ENCODE measurements at regions not wholly inside any gene's neighbourhood (a gene's known extent, or its start where the extent isn't known, plus 50 kb on each side); places are given as distances from the start of the nearest gene placed in this dataset.

DNA sequence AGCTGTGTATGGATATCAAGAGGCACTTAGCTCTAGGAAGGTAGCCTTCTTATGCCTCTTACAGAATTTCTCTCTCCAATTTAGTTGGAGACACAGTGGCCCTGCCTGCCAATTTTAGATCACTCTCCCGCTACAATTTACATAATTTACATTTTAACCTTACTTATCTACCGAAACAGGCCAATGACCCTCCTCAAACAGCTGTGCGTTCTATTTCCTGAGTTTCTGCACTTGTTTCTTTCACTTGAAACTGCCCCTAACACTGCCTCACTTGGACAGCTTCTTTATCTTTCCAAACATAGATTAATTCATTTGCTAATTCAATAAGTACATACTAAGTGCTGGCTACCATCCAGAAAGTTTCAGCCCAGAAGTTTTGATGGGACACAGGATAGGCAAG, 52.9 kb upstream of the HDDC2 start:
- DNase-seq (ENCODE audit: low read depth) = no peak
- no peak overlapping the region for H3K4me3 ChIP-seq (ENCODE audit: low read depth, low read length)
- no peak for TF ChIP-seq CTCF (IDR thresholded peaks at IDR 0.05; ENCODE audit: control insufficient read depth, extremely low read depth, insufficient read depth)

DNA sequence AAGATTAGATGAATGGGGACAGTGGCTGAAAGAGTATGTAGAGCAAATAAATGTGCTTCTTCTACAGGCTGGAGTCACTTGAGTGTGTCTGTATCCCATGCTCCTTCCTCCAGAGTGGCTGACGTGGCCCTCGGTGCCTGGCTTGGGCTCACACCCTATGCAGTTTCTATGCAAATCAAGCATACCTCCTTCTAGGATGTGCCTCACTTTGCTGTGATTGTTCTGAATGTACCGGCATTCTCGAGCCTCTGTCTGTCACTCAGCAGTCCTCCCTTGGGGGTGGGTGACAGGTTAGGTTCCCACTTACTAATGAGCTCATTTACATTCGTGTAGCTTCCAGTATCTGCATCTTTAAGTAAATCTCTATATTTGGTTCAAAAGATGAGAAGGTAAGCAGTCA, 55.1 kb upstream of the HDDC2 start:
- no peak for DNase-seq (ENCODE audit: low read depth)
- TF ChIP-seq CTCF (IDR thresholded peaks at IDR 0.05; ENCODE audit: control insufficient read depth, extremely low read depth, insufficient read depth) = no peak
- H3K4me3 ChIP-seq (ENCODE audit: low read depth, low read length) = no peak overlapping the region

- TF ChIP-seq CTCF (IDR thresholded peaks at IDR 0.05; ENCODE audit: control insufficient read depth, extremely low read depth, insufficient read depth) = no peak
Observed at GRCh38 chr6:125357515-125358256, 55.9 kb upstream of the HDDC2 start.

DNA sequence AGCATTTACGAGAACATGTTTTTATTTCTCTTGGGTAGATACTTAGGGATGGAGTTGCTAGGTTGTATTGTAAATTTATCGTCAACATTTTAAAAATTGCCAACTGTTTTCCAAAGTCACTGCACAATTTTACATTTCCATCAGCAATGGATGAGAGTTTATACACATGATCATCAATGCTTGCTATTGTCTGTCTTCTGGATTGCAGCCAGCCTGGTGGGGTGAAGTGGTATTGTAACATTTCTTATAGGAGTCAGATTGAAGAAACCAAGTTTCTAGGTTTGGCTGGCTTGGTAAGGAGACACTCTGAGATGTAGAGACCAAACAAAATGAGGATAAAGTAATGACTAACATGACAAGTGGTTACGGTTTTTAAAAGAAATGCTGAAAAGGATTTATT, 57.1 kb upstream of the HDDC2 start:
- no peak for DNase-seq (ENCODE audit: low read depth)
- no peak overlapping the region for H3K4me3 ChIP-seq (ENCODE audit: low read depth, low read length)
- TF ChIP-seq CTCF (IDR thresholded peaks at IDR 0.05; ENCODE audit: control insufficient read depth, extremely low read depth, insufficient read depth) = no peak

More at GRCh38 chr6:125357515-125358256, 55.9 kb upstream of the HDDC2 start:
- no peak overlapping the region for H3K4me3 ChIP-seq (ENCODE audit: low read depth, low read length)
- no peak for DNase-seq (ENCODE audit: low read depth)

DNA sequence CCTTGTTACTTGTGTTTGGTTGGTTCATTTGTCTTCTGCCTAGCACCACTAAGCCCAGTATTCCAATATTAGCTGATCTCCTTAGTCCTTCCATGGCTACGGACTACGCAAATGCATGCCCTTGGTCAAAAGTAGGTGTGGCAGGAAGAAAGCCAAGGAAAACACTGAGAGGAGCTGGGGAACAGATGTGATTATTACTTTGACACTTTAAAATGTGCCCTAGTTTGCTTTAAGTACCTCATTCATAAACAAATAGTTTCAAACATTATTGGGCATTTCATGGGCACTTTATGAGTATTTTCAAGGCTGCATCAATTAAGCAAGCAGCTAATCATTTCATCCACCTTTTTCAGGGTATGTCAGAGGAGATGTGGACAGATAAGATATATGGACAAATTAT, 60.1 kb upstream of the HDDC2 start:
- no peak overlapping the region for H3K4me3 ChIP-seq (ENCODE audit: low read depth, low read length)
- TF ChIP-seq CTCF (IDR thresholded peaks at IDR 0.05; ENCODE audit: control insufficient read depth, extremely low read depth, insufficient read depth) = no peak
- DNase-seq (ENCODE audit: low read depth) = no peak

DNA sequence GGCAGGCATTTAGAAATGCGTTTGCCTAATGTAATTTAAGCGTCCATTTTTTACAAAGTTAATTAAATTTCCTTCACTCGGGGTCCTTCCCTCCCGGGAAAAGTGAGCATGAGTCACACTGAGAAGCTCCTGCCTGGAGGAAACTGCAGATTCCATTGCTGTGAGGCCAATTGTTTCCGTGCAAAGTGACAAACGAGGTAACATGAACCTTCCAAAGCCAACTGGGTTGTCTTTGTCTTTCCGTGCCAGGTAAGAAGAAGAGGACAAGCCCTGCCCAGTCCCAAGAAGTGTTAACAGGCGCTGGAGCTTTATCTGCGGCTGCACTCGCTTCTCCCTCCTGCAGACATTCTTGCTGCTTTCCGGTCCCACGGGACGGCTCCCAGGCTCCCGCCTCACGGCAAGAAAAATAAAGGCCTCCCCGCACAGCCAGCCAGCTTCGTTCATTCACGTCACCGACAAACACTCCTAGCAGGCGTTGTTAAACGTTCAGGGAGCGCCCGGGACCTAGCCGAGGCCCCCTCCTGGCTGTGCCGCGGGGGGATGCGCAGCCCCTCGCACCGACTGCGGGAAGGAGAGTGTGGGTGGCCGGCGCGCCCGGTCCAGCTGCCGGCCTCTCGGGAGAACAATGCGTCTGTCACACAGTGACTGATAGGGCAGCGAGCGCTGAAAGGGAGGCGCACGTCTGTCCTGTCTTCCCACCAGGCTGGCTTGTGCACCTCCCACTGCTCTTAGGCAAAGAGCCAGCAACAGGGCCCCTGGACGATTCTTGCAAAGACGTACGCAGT, 61.5 kb upstream of the HDDC2 start:
- DNase-seq (ENCODE audit: low read depth) = no peak
- no peak for TF ChIP-seq CTCF (IDR thresholded peaks at IDR 0.05; ENCODE audit: control insufficient read depth, extremely low read depth, insufficient read depth)
- H3K4me3 ChIP-seq (ENCODE audit: low read depth, low read length) = no peak overlapping the region
